Astrocyte (in vitro differentiated cells and primary cell): ENCODE measurements at regions not wholly inside any gene's neighbourhood (a gene's known extent, or its start where the extent isn't known, plus 50 kb on each side); places are given as distances from the start of the nearest gene placed in this dataset.
"Not testable (repeated sequence)": the region's sequence is repeated elsewhere in the genome, so short reads cannot be mapped to it uniquely, and the experiment has no call there.

ENCODE experiments used
- DNase-seq: peaks from one replicate; pipeline ENCODE4 v3.0.0-alpha.2; 2010; ENCODE audit warnings: low read depth
- FAIRE-seq: peaks from 2 replicates; lab custom pipeline; 2011; peaks lifted over from hg19 to GRCh38; lab: Jason Lieb, UNC
- H2AFZ ChIP-seq: 2 replicates; pipeline ENCODE4 v1.6.0; 2012; ENCODE audit warnings: low read depth, low read length, inconsistent platforms
- H3K27ac ChIP-seq: 2 replicates; pipeline ENCODE4 v1.5.1; 2011; ENCODE audit warnings: low read depth, low read length, inconsistent platforms
- H3K27me3 ChIP-seq: 2 replicates; pipeline ENCODE4 v1.6.0; 2011; ENCODE audit warnings: low read length, inconsistent platforms; ENCODE audit not compliant: insufficient read depth
- H3K36me3 ChIP-seq: 2 replicates; pipeline ENCODE4 v1.5.1; 2011; ENCODE audit warnings: low read length, inconsistent platforms; ENCODE audit not compliant: insufficient read depth
- H3K4me1 ChIP-seq: 2 replicates; pipeline ENCODE4 v1.5.1; 2011; ENCODE audit warnings: low read length, inconsistent platforms; ENCODE audit not compliant: insufficient read depth
- H3K4me2 ChIP-seq: 2 replicates; pipeline ENCODE4 v1.6.0; 2012; ENCODE audit warnings: low read length, inconsistent platforms
- H3K4me3 ChIP-seq: 2 replicates; pipeline ENCODE4 v1.5.1; 2011; ENCODE audit warnings: low read depth, mild to moderate bottlenecking, low read length, inconsistent platforms; ENCODE audit not compliant: insufficient read depth
- H3K79me2 ChIP-seq: 2 replicates; pipeline ENCODE4 v1.6.0; 2012; ENCODE audit warnings: mild to moderate bottlenecking, low read length, inconsistent platforms; ENCODE audit not compliant: insufficient read depth
- H3K9ac ChIP-seq: 2 replicates; pipeline ENCODE4 v1.6.0; 2012; ENCODE audit warnings: mild to moderate bottlenecking, low read length, inconsistent platforms
- H3K9me3 ChIP-seq: 2 replicates; pipeline ENCODE4 v1.5.1; 2012; ENCODE audit warnings: low read depth, mild to moderate bottlenecking, low read length, inconsistent platforms; ENCODE audit not compliant: insufficient read depth
- H4K20me1 ChIP-seq: 2 replicates; pipeline ENCODE4 v1.6.0; 2012; ENCODE audit warnings: low read length, inconsistent platforms; ENCODE audit not compliant: insufficient read depth
- H3K27ac Mint-ChIP-seq: one replicate; pipeline ENCODE4 v1.8.0; 2021; ENCODE audit warnings: mild to moderate bottlenecking, mixed read lengths; ENCODE audit not compliant: unreplicated experiment
- H3K27me3 Mint-ChIP-seq: one replicate; pipeline ENCODE4 v1.8.0; 2021; ENCODE audit warnings: low read depth, mixed read lengths; ENCODE audit not compliant: unreplicated experiment
- H3K36me3 Mint-ChIP-seq: one replicate; pipeline ENCODE4 v1.8.0; 2021; ENCODE audit warnings: low read depth, mixed read lengths; ENCODE audit not compliant: unreplicated experiment
- H3K4me1 Mint-ChIP-seq: one replicate; pipeline ENCODE4 v1.8.0; 2021; ENCODE audit warnings: low read depth, mixed read lengths; ENCODE audit not compliant: unreplicated experiment
- H3K4me3 Mint-ChIP-seq: one replicate; pipeline ENCODE4 v1.8.0; 2021; ENCODE audit warnings: mild to moderate bottlenecking, moderate library complexity, mixed read lengths; ENCODE audit not compliant: unreplicated experiment
- H3K9me3 Mint-ChIP-seq: one replicate; pipeline ENCODE4 v1.8.0; 2021; ENCODE audit warnings: mild to moderate bottlenecking, mixed read lengths; ENCODE audit not compliant: unreplicated experiment
- EZH2 ChIP-seq: IDR thresholded peaks from 2 replicates; pipeline ENCODE4 v1.6.1; 2012; ENCODE audit warnings: mild to moderate bottlenecking, low read length, inconsistent platforms; ENCODE audit not compliant: insufficient read depth
- TF ChIP-seq, protein P1 (sequence below): IDR thresholded peaks from 2 replicates; pipeline ENCODE4 v1.5.1; 2011; ENCODE audit warnings: low read depth, mild to moderate bottlenecking, inconsistent platforms, low read length, moderate library complexity; ENCODE audit not compliant: insufficient read depth

DNA sequence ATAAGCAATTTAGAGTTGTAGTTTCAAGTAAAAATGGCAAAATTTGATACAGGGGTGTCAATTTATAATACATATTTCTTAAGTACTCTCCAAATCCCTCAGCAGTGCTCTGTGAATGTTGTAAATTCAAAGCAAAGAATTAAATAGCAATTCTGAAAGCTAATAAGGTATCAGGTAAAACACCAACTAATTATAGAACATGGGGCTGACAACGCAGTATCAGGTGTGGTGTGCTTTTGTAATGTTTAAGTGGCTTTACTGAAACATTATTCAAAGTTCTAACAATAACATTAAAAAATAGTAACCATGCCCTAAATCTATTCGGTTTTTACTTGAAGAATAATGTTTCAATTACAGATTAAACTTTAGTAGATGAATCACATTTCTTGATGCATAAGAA lies 1271.2 kb upstream of the ADGRL2 start:
- H3K4me2 ChIP-seq, result no peak overlapping the region
- Mint-ChIP-seq H3K4me3 (no peak overlapping the region), H3K9me3 (no peaks in the 10 kb centered on the region), H3K36me3 (no peaks in the 10 kb centered on the region), H3K27me3 (no peaks in the 10 kb centered on the region), H3K4me1 (peaks cover 23% of the 10 kb centered on the region), H3K27ac (no peak overlapping the region)
- no peak overlapping the region for H3K9ac ChIP-seq
- H3K36me3 ChIP-seq, result no peaks in the 10 kb centered on the region
- DNase-seq, result no peak
- no peak overlapping the region for H3K4me3 ChIP-seq
- H3K27ac ChIP-seq, result no peak overlapping the region
- no peaks in the 10 kb centered on the region for H4K20me1 ChIP-seq
- H3K9me3 ChIP-seq, result no peaks in the 10 kb centered on the region
- FAIRE-seq, result no peak
- TF ChIP-seq, protein P1, sequence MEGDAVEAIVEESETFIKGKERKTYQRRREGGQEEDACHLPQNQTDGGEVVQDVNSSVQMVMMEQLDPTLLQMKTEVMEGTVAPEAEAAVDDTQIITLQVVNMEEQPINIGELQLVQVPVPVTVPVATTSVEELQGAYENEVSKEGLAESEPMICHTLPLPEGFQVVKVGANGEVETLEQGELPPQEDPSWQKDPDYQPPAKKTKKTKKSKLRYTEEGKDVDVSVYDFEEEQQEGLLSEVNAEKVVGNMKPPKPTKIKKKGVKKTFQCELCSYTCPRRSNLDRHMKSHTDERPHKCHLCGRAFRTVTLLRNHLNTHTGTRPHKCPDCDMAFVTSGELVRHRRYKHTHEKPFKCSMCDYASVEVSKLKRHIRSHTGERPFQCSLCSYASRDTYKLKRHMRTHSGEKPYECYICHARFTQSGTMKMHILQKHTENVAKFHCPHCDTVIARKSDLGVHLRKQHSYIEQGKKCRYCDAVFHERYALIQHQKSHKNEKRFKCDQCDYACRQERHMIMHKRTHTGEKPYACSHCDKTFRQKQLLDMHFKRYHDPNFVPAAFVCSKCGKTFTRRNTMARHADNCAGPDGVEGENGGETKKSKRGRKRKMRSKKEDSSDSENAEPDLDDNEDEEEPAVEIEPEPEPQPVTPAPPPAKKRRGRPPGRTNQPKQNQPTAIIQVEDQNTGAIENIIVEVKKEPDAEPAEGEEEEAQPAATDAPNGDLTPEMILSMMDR, result no peak
- TF ChIP-seq EZH2, result no peak
- H2AFZ ChIP-seq, result no peak overlapping the region
- no peaks in the 10 kb centered on the region for H3K79me2 ChIP-seq
- no peaks in the 10 kb centered on the region for H3K4me1 ChIP-seq
- no peaks in the 10 kb centered on the region for H3K27me3 ChIP-seq

DNA sequence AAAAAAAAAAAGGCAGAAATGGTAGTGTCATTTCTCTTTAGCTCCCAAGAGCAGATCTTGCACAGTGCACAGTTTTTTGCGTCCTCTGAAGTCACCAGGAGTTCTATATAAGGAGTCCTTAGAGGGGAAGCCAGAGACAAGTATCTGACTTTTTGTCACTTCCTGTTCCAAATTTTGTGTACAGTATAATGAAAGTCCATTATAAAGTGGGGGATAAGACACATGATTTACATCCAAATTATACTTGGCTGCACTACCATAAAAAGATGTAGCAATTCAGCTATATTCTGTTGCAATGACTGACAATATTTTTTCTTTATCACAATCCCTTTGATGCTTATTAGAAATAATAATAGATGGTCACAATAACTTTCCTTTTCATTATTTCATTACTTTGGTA lies 1276.9 kb upstream of the ADGRL2 start:
- Histone ChIP-seq H3K4me1 (no peaks in the 10 kb centered on the region), H3K27me3 (no peaks in the 10 kb centered on the region), H3K36me3 (no peaks in the 10 kb centered on the region), H3K27ac (no peak overlapping the region), H3K79me2 (no peaks in the 10 kb centered on the region), H2AFZ (no peak overlapping the region), H3K4me3 (no peak overlapping the region), H3K4me2 (no peak overlapping the region), H3K9me3 (no peaks in the 10 kb centered on the region), H3K9ac (no peak overlapping the region), H4K20me1 (no peaks in the 10 kb centered on the region)
- FAIRE-seq (no peak), DNase-seq (no peak)
- Mint-ChIP-seq H3K4me3 (no peak overlapping the region), H3K27me3 (no peaks in the 10 kb centered on the region), H3K27ac (no peak overlapping the region), H3K9me3 (no peaks in the 10 kb centered on the region), H3K4me1 (no peaks in the 10 kb centered on the region), H3K36me3 (no peaks in the 10 kb centered on the region)
- no peak for TF ChIP-seq EZH2
- TF ChIP-seq, protein P1, result no peak

DNA sequence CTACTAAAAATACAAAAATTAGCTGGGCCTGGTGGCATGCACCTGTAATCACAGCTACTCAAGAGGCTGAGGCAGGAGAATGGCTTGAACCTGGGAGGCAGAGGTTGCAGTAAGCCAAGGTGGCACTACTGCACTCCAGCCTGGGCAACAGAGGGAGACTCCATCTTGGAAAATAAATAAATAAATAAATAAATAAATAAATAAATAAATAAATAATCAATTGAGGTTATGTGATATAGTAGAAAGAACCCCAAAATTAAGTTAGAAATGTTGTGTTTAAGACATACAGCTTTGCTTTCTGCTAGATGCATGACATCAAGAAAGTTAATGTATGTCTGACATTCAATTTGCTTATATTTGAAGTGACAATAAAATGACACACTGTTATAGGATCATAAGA lies 1277.7 kb upstream of the ADGRL2 start:
- not testable (repeated sequence) for H3K4me3 ChIP-seq, H2AFZ ChIP-seq, H3K9ac ChIP-seq, H3K9me3 ChIP-seq, H3K4me1 ChIP-seq, H3K27ac Mint-ChIP-seq, H3K27ac ChIP-seq, H3K36me3 ChIP-seq, H3K4me2 ChIP-seq, H3K79me2 ChIP-seq, H3K4me3 Mint-ChIP-seq, H4K20me1 ChIP-seq, FAIRE-seq, H3K9me3 Mint-ChIP-seq, H3K36me3 Mint-ChIP-seq, H3K27me3 Mint-ChIP-seq, DNase-seq, H3K27me3 ChIP-seq, H3K4me1 Mint-ChIP-seq
